ENCODE measurements at regions not wholly inside any gene's neighbourhood (a gene's known extent, or its start where the extent isn't known, plus 50 kb on each side); places are given as distances from the start of the nearest gene placed in this dataset.
"Not testable (repeated sequence)": the region's sequence is repeated elsewhere in the genome, so short reads cannot be mapped to it uniquely, and the experiment has no call there.

DNA sequence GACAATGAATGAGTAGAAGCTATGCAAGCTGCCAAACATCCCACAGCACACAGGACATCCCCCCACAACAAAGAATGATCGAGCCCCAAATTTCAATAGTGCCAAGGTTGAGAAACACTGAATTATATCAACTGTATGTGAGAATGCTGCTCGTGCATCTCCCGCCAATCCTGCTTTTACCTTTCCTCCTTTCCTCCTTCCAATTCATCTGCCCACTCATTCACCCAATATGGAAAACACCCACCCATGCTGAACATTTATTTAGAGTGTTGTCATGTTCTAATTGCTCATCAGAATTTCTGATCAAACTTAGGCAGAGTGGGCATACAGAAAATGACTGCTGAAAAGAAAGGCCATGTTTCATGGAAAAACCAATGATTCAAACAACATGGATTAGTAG is 183.0 kb downstream of the TMEM114 start:
- no peak overlapping the region for H3K9ac ChIP-seq (ENCODE audit: low read length)
- H3F3A ChIP-seq (ENCODE audit: insufficient read depth, low read length) = no peaks in the 10 kb centered on the region
- DNase-seq = no peak
- no peaks in the 10 kb centered on the region for H3K27me3 ChIP-seq (replicated peaks; ENCODE audit: insufficient read depth, low read length)
- no peaks in the 10 kb centered on the region for H3K9me2 ChIP-seq (replicated peaks; ENCODE audit: insufficient read depth, low read length)
- no peak overlapping the region for H2AFZ ChIP-seq (ENCODE audit: low read length)
- no peaks in the 10 kb centered on the region for H3K36me3 ChIP-seq (replicated peaks; ENCODE audit: insufficient read depth, low read length)
- no peaks in the 10 kb centered on the region for H3K79me2 ChIP-seq (ENCODE audit: low read length)
- no peak overlapping the region for H3K27ac ChIP-seq (ENCODE audit: low read length)
- H3K4me3 ChIP-seq (ENCODE audit: low read length) = no peak overlapping the region
- H3K4me1 ChIP-seq (ENCODE audit: low read length) = no peaks in the 10 kb centered on the region
- no peaks in the 10 kb centered on the region for H3K9me3 ChIP-seq (replicated peaks; ENCODE audit: insufficient read depth, low read length)
- no peaks in the 10 kb centered on the region for H4K20me1 ChIP-seq (ENCODE audit: insufficient read depth, low read length)
- TF ChIP-seq EZH2phosphoT487 (IDR thresholded peaks at IDR 0.05; ENCODE audit: low read length) (no peak), EZH2 (optimal IDR thresholded peaks at IDR 0.05; ENCODE audit: low read depth, low read length) (no peak)
- TF ChIP-seq, protein P1, sequence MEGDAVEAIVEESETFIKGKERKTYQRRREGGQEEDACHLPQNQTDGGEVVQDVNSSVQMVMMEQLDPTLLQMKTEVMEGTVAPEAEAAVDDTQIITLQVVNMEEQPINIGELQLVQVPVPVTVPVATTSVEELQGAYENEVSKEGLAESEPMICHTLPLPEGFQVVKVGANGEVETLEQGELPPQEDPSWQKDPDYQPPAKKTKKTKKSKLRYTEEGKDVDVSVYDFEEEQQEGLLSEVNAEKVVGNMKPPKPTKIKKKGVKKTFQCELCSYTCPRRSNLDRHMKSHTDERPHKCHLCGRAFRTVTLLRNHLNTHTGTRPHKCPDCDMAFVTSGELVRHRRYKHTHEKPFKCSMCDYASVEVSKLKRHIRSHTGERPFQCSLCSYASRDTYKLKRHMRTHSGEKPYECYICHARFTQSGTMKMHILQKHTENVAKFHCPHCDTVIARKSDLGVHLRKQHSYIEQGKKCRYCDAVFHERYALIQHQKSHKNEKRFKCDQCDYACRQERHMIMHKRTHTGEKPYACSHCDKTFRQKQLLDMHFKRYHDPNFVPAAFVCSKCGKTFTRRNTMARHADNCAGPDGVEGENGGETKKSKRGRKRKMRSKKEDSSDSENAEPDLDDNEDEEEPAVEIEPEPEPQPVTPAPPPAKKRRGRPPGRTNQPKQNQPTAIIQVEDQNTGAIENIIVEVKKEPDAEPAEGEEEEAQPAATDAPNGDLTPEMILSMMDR (IDR thresholded peaks at IDR 0.05; ENCODE audit: low read length) = no peak
- no peak overlapping the region for H3K4me2 ChIP-seq (ENCODE audit: low read depth, low read length)

DNA sequence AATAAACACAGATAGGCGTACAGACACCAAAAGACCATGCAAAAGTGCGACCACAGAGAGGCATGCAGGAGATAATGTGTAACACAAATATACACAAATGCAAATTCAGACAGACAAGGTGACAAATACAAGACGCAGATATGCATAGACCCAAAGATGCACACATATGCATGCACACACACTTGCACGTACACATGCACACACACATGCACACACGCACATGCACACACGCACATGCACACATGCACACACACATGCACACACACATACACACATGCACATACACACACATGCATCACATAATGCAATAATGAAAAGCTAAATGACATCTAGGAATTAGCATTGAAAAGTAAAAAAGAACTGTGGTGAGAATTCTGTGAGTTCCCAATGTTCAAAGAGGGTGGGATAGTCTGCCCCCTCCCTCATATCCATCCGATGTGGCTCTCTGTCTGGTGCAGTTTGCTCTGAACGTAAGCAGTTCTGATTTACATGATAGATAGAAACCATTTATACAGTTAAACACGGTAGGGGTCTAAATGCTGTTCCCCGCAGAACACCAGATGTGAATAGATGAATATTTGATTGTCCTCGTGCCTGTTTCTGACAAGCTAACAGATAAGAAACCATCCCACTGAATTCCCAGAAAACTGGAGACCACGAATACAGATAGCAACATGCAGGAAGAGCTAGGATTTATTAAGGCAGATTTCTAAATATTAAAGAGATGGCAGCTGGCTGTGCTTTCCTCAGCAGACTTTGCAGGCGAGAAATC is 186.1 kb downstream of the TMEM114 start:
- Histone ChIP-seq H4K20me1 (ENCODE audit: insufficient read depth, low read length) (no peaks in the 10 kb centered on the region), H3K79me2 (ENCODE audit: low read length) (no peaks in the 10 kb centered on the region), H3K27me3 (replicated peaks; ENCODE audit: insufficient read depth, low read length) (no peaks in the 10 kb centered on the region), H3K4me1 (ENCODE audit: low read length) (no peaks in the 10 kb centered on the region), H3K4me3 (ENCODE audit: low read length) (no peak overlapping the region), H3K27ac (ENCODE audit: low read length) (0 out of 2 replicates have a peak overlapping the region, but pooled peaks have one; percentile 59), H3K4me2 (ENCODE audit: low read depth, low read length) (no peak overlapping the region), H3K9me2 (replicated peaks; ENCODE audit: insufficient read depth, low read length) (no peaks in the 10 kb centered on the region), H3K9me3 (replicated peaks; ENCODE audit: insufficient read depth, low read length) (no peaks in the 10 kb centered on the region), H2AFZ (ENCODE audit: low read length) (no peak overlapping the region), H3F3A (ENCODE audit: insufficient read depth, low read length) (no peaks in the 10 kb centered on the region), H3K9ac (ENCODE audit: low read length) (no peak overlapping the region), H3K36me3 (replicated peaks; ENCODE audit: insufficient read depth, low read length) (no peaks in the 10 kb centered on the region)
- TF ChIP-seq, protein P1 (IDR thresholded peaks at IDR 0.05; ENCODE audit: low read length) = no peak
- TF ChIP-seq EZH2 (optimal IDR thresholded peaks at IDR 0.05; ENCODE audit: low read depth, low read length) (no peak), EZH2phosphoT487 (IDR thresholded peaks at IDR 0.05; ENCODE audit: low read length) (no peak)
- DNase-seq = no peak

DNA sequence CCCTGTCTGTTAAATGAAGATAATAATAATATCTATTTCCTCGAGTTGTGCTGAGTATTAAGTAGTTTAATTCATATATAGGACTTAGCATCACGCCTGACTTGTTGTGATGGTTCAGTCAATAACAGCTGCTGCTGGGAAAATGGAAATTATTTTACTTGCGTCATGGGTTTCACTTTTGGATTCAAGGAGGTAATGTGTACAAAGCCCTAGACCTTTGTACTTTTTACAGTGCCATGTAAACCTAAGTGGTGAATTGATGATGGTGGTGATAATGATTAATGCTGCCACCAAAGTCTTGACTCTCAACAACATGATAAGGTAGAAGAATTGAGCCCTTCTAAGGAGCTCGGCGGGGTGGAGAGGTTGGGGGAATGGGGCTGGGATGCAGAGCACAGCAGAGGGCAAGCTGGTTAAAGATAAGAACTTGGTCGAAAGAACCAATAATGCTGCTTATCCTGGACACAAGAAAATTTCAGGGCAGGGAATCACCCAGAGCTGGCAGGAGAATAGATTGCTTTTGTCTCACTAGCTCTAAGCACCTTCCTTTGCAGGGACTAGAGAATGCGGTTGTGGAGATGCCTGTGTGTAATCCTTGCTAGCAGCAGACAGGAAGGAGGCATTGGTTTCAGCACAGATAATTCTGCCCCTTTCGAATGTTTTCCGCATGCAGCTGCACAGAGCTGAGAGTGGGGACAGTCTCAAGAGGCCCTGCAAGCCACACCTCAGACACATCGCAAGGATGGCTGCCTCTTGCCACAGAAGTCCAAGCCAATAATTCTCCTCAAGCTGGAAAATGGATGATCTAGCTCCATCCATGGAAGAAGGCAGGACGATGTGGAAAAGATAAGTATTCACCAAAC is 187.1 kb downstream of the TMEM114 start:
- no peaks in the 10 kb centered on the region for H3K36me3 ChIP-seq (replicated peaks; ENCODE audit: insufficient read depth, low read length)
- H3K9me3 ChIP-seq (replicated peaks; ENCODE audit: insufficient read depth, low read length) = no peaks in the 10 kb centered on the region
- H3K4me3 ChIP-seq (ENCODE audit: low read length) = peak overlapping the region; percentile 20; the same call in 1 of the 2 replicates
- peak overlapping the region; percentile 59; the same call in 1 of the 2 replicates for H3K27ac ChIP-seq (ENCODE audit: low read length)
- no peaks in the 10 kb centered on the region for H3F3A ChIP-seq (ENCODE audit: insufficient read depth, low read length)
- H3K79me2 ChIP-seq (ENCODE audit: low read length) = no peaks in the 10 kb centered on the region
- H3K9ac ChIP-seq (ENCODE audit: low read length) = peak overlapping the region; percentile 28; the same call in 1 of the 2 replicates
- TF ChIP-seq, protein P1 (IDR thresholded peaks at IDR 0.05; ENCODE audit: low read length) = no peak
- TF ChIP-seq EZH2 (optimal IDR thresholded peaks at IDR 0.05; ENCODE audit: low read depth, low read length) = no peak
- no peaks in the 10 kb centered on the region for H3K27me3 ChIP-seq (replicated peaks; ENCODE audit: insufficient read depth, low read length)
- peak overlapping the region; percentile 34; the same call in 1 of the 2 replicates for H2AFZ ChIP-seq (ENCODE audit: low read length)
- H3K4me1 ChIP-seq (ENCODE audit: low read length) = no peaks in the 10 kb centered on the region
- peak; percentile 68 for DNase-seq
- H4K20me1 ChIP-seq (ENCODE audit: insufficient read depth, low read length) = no peaks in the 10 kb centered on the region
- peak overlapping the region; percentile 40 for H3K4me2 ChIP-seq (ENCODE audit: low read depth, low read length)
- no peaks in the 10 kb centered on the region for H3K9me2 ChIP-seq (replicated peaks; ENCODE audit: insufficient read depth, low read length)

DNA sequence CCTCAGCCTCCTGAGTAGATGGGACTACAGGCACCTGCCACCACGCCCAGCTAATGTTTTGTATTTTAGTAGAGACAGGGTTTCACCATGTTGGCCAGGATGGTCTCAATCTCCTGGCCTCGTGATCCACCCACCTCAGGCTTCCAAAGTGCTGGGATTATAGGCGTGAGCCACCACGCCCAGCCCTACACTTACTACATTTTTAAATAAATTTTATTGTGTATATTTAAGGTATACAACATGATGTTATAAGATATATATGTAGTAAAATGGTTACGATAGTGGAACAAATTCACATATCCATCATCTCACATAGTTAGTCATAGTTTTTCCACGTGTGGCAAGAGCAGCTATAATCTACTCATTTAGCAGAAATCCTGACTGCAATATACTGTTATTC is 189.6 kb downstream of the TMEM114 start:
- not testable (repeated sequence) for H2AFZ ChIP-seq (ENCODE audit: low read length); H3K9me3 ChIP-seq (replicated peaks; ENCODE audit: insufficient read depth, low read length); DNase-seq; H3K9ac ChIP-seq (ENCODE audit: low read length); H3K79me2 ChIP-seq (ENCODE audit: low read length); H3K27ac ChIP-seq (ENCODE audit: low read length); H4K20me1 ChIP-seq (ENCODE audit: insufficient read depth, low read length); H3K4me1 ChIP-seq (ENCODE audit: low read length); H3K27me3 ChIP-seq (replicated peaks; ENCODE audit: insufficient read depth, low read length); H3K4me3 ChIP-seq (ENCODE audit: low read length); H3F3A ChIP-seq (ENCODE audit: insufficient read depth, low read length); H3K36me3 ChIP-seq (replicated peaks; ENCODE audit: insufficient read depth, low read length); H3K4me2 ChIP-seq (ENCODE audit: low read depth, low read length); H3K9me2 ChIP-seq (replicated peaks; ENCODE audit: insufficient read depth, low read length)

All from MM.1S (cell line).